H1 (cell line): ENCODE measurements at regions not wholly inside any gene's neighbourhood (a gene's known extent, or its start where the extent isn't known, plus 50 kb on each side); places are given as distances from the start of the nearest gene placed in this dataset.

ENCODE experiments used
- BCL11A ChIP-seq, 2 experiments: IDR thresholded peaks; one replicate each; pipeline ENCODE4 v1.6.1; 2011; ENCODE audit warnings: low read depth in 2 of 2, low read length in 2 of 2, mild to moderate bottlenecking in 2 of 2
- BRCA1 ChIP-seq: IDR thresholded peaks from 2 replicates; pipeline ENCODE4 v1.6.1; 2012; ENCODE audit warnings: low read depth, low read length, improper control_type of control experiment
- CEBPB ChIP-seq: IDR thresholded peaks from 2 replicates; pipeline ENCODE4 v1.6.1; 2012; ENCODE audit warnings: low read depth, low read length
- CREB1 ChIP-seq: IDR thresholded peaks from 2 replicates; pipeline ENCODE4 v1.6.1; 2012; ENCODE audit warnings: inconsistent platforms
- CTCF ChIP-seq, 3 experiments: IDR thresholded peaks; 1 replicate in 2 of 3; 2 replicates in 1 of 3; pipeline versions ENCODE4 v1.5.1 to v1.6.1; 2011; ENCODE audit warnings: low read length in 3 of 3, mild to moderate bottlenecking in 3 of 3, inconsistent platforms in 2 of 3, low read depth in 1 of 3, moderate library complexity in 1 of 3; ENCODE audit not compliant: insufficient read depth in 1 of 3; ENCODE audit errors: control extremely low read depth in 1 of 3
- E2F6 ChIP-seq: IDR thresholded peaks from 2 replicates; pipeline ENCODE4 v1.6.1; 2012; ENCODE audit warnings: inconsistent platforms
- EZH2 ChIP-seq: fragments of 200-600 bp; sonication (generic); IDR thresholded peaks from 2 replicates; pipeline ENCODE4 v1.7.1; 2012; ENCODE audit warnings: low read depth, mild to moderate bottlenecking, moderate library complexity, low read length, inconsistent platforms; ENCODE audit not compliant: severe bottlenecking
- JUN ChIP-seq: IDR thresholded peaks from 2 replicates; pipeline ENCODE4 v1.6.1; 2011; ENCODE audit warnings: low read depth, mild to moderate bottlenecking, improper control_type of control experiment, low read length
- POLR2A ChIP-seq, 2 experiments: IDR thresholded peaks; 1 replicate in 1 of 2; 2 replicates in 1 of 2; pipeline ENCODE4 v1.6.1; 2011; ENCODE audit warnings: low read depth in 2 of 2, low read length in 2 of 2, mild to moderate bottlenecking in 2 of 2; ENCODE audit errors: control extremely low read depth in 1 of 2
- POLR2AphosphoS5 ChIP-seq: IDR thresholded peaks from 2 replicates; pipeline ENCODE4 v1.6.1; 2011; ENCODE audit warnings: low read depth, low read length
- POU5F1 ChIP-seq: IDR thresholded peaks from 2 replicates; pipeline ENCODE4 v1.6.1; 2011; ENCODE audit warnings: low read depth, mild to moderate bottlenecking, low read length, moderate library complexity
- RFX5 ChIP-seq: IDR thresholded peaks from 2 replicates; pipeline ENCODE4 v1.6.1; 2011; ENCODE audit warnings: low read depth, low read length, improper control_type of control experiment, borderline replicate concordance
- USF2 ChIP-seq: IDR thresholded peaks from 2 replicates; pipeline ENCODE4 v1.6.1; 2011; ENCODE audit warnings: low read length, improper control_type of control experiment

- TF ChIP-seq BRCA1: no peak
- no peak for TF ChIP-seq CTCF (IDR thresholded peaks at IDR 0.05; ENCODE audit: control extremely low read depth in 1 of 3, insufficient read depth in 1 of 3, low read depth in 1 of 3, low read length in 3 of 3)
- no peak for TF ChIP-seq JUN
- TF ChIP-seq USF2: no peak
- TF ChIP-seq E2F6: no peak
- no peak for TF ChIP-seq RFX5
- TF ChIP-seq POLR2A (IDR thresholded peaks at IDR 0.05; ENCODE audit: control extremely low read depth in 1 of 2, low read depth in 2 of 2, low read length in 2 of 2): no peak
- TF ChIP-seq POU5F1: no peak
- TF ChIP-seq BCL11A (IDR thresholded peaks at IDR 0.05; ENCODE audit: low read depth in 2 of 2, low read length in 2 of 2): no peak
- no peak for TF ChIP-seq EZH2
- no peak for TF ChIP-seq CEBPB
- no peak for TF ChIP-seq POLR2AphosphoS5
- no peak for TF ChIP-seq CREB1
Observed at GRCh38 chrY:15593476-15594160, 1069.3 kb downstream of the NLGN4Y start.
